Keratinocyte (primary cell): ENCODE measurements at regions not wholly inside any gene's neighbourhood (a gene's known extent, or its start where the extent isn't known, plus 50 kb on each side); places are given as distances from the start of the nearest gene placed in this dataset.

Experiments
- DNase-seq: peaks from one replicate; pipeline ENCODE4 v3.0.0-alpha.2; 2011; ENCODE audit warnings: low read depth, missing footprints, low spot score
- FAIRE-seq: peaks from 2 replicates; lab custom pipeline; 2011; peaks lifted over from hg19 to GRCh38; lab: Jason Lieb, UNC
- H2AFZ ChIP-seq: 2 replicates; pipeline ENCODE4 v1.6.0; 2012; ENCODE audit warnings: low read length, control low read depth, inconsistent platforms; ENCODE audit not compliant: control insufficient read depth
- H3K27ac ChIP-seq: 2 replicates; pipeline ENCODE4 v1.5.1; 2011; ENCODE audit warnings: low read length; ENCODE audit not compliant: control insufficient read depth, insufficient read depth
- H3K27me3 ChIP-seq: 3 replicates; pipeline ENCODE4 v1.6.0; 2011; ENCODE audit warnings: low read length; ENCODE audit not compliant: control insufficient read depth, insufficient read depth; ENCODE audit errors: extremely low read depth
- H3K36me3 ChIP-seq, 2 experiments: 2 replicates in 1 of 2; 3 replicates in 1 of 2; pipeline ENCODE4 v1.5.1; 2011; ENCODE audit warnings: low read length in 2 of 2, mild to moderate bottlenecking in 1 of 2; ENCODE audit not compliant: control insufficient read depth in 2 of 2, insufficient read depth in 2 of 2; ENCODE audit errors: extremely low read depth in 1 of 2
- H3K4me1 ChIP-seq: 3 replicates; pipeline ENCODE4 v1.5.1; 2011; ENCODE audit warnings: low read length; ENCODE audit not compliant: control insufficient read depth, insufficient read depth; ENCODE audit errors: extremely low read depth
- H3K4me2 ChIP-seq: 3 replicates; pipeline ENCODE4 v1.6.0; 2011; ENCODE audit warnings: low read depth, low read length; ENCODE audit not compliant: control insufficient read depth, insufficient read depth; ENCODE audit errors: extremely low read depth
- H3K4me3 ChIP-seq, 3 experiments: fragments of 200-600 bp in 1 of 3; sonication (generic) in 1 of 3; 2 replicates in 2 of 3; 3 replicates in 1 of 3; pipeline ENCODE4 v1.5.1; 2011 to 2016; ENCODE audit warnings: low read length in 3 of 3, mild to moderate bottlenecking in 3 of 3, control low read depth in 2 of 3, inconsistent platforms in 1 of 3, low read depth in 1 of 3, mixed read lengths in 1 of 3, mixed run types in 1 of 3, moderate library complexity in 1 of 3; ENCODE audit not compliant: control insufficient read depth in 2 of 3, insufficient read depth in 2 of 3; ENCODE audit errors: extremely low read depth in 1 of 3
- H3K79me2 ChIP-seq: 2 replicates; pipeline ENCODE4 v1.6.0; 2012; ENCODE audit warnings: low read length; ENCODE audit not compliant: control insufficient read depth, insufficient read depth
- H3K9ac ChIP-seq: 3 replicates; pipeline ENCODE4 v1.6.0; 2011; ENCODE audit warnings: low read length; ENCODE audit not compliant: control insufficient read depth, insufficient read depth; ENCODE audit errors: extremely low read depth
- H3K9me1 ChIP-seq: 3 replicates; pipeline ENCODE4 v1.6.0; 2011; ENCODE audit warnings: low read length; ENCODE audit not compliant: control insufficient read depth, insufficient read depth; ENCODE audit errors: extremely low read depth
- H3K9me3 ChIP-seq: 2 replicates; pipeline ENCODE4 v1.5.1; 2012; ENCODE audit warnings: low read depth, low read length; ENCODE audit not compliant: control insufficient read depth
- H4K20me1 ChIP-seq: 3 replicates; pipeline ENCODE4 v1.6.0; 2011; ENCODE audit warnings: low read length; ENCODE audit not compliant: control insufficient read depth, insufficient read depth; ENCODE audit errors: extremely low read depth
- EZH2 ChIP-seq: IDR thresholded peaks from one replicate; pipeline ENCODE4 v1.6.1; 2012; ENCODE audit warnings: inconsistent platforms, mild to moderate bottlenecking, low read length, moderate library complexity
- dilution Hi-C: fragments of 300-500 bp; cut with MboI; formaldehyde crosslinking; loops from one replicate; pipeline ENCODE4 v1.7.0; 2020; ENCODE audit warnings: low sequenced_read_pairs; ENCODE audit not compliant: extremely low pct_ligation_motif_present
- TF ChIP-seq, protein P1 (sequence below), 3 experiments: IDR thresholded peaks in 1 of 3; conservative IDR thresholded peaks in 1 of 3; optimal IDR thresholded peaks in 1 of 3; 2 replicates in 2 of 3; 3 replicates in 1 of 3; pipeline versions ENCODE3 to v1.5.1; 2011; ENCODE audit warnings: low read length in 3 of 3, mild to moderate bottlenecking in 3 of 3, moderate library complexity in 2 of 3, control low read depth in 1 of 3, inconsistent platforms in 1 of 3; ENCODE audit not compliant: insufficient read depth in 2 of 3; ENCODE audit errors: extremely low read depth in 1 of 3

- FAIRE-seq, result no peak
- Histone ChIP-seq H3K27ac (no peak overlapping the region), H3K4me3 (no peak overlapping the region), H4K20me1 (no peaks in the 10 kb centered on the region), H3K27me3 (no peaks in the 10 kb centered on the region), H3K9me3 (no peaks in the 10 kb centered on the region), H3K9ac (no peak overlapping the region), H2AFZ (no peak overlapping the region), H3K9me1 (no peaks in the 10 kb centered on the region), H3K4me2 (no peak overlapping the region), H3K4me1 (no peaks in the 10 kb centered on the region), H3K79me2 (no peaks in the 10 kb centered on the region), H3K36me3 (no peaks in the 10 kb centered on the region)
- dilution Hi-C loops, result no loop called here
- DNase-seq, result no peak
- TF ChIP-seq EZH2, result no peak
- TF ChIP-seq, protein P1, sequence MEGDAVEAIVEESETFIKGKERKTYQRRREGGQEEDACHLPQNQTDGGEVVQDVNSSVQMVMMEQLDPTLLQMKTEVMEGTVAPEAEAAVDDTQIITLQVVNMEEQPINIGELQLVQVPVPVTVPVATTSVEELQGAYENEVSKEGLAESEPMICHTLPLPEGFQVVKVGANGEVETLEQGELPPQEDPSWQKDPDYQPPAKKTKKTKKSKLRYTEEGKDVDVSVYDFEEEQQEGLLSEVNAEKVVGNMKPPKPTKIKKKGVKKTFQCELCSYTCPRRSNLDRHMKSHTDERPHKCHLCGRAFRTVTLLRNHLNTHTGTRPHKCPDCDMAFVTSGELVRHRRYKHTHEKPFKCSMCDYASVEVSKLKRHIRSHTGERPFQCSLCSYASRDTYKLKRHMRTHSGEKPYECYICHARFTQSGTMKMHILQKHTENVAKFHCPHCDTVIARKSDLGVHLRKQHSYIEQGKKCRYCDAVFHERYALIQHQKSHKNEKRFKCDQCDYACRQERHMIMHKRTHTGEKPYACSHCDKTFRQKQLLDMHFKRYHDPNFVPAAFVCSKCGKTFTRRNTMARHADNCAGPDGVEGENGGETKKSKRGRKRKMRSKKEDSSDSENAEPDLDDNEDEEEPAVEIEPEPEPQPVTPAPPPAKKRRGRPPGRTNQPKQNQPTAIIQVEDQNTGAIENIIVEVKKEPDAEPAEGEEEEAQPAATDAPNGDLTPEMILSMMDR (optimal IDR thresholded peaks at IDR 0.05 in 1 of 3, IDR thresholded peaks at IDR 0.05 in 1 of 3, conservative IDR thresholded peaks at IDR 0.05 in 1 of 3; ENCODE audit: extremely low read depth in 1 of 3, insufficient read depth in 2 of 3, low read length in 3 of 3), result no peak
Measured at GRCh38 chr4:31905363-31905762, 1185.2 kb downstream of the PCDH7 start.

DNA sequence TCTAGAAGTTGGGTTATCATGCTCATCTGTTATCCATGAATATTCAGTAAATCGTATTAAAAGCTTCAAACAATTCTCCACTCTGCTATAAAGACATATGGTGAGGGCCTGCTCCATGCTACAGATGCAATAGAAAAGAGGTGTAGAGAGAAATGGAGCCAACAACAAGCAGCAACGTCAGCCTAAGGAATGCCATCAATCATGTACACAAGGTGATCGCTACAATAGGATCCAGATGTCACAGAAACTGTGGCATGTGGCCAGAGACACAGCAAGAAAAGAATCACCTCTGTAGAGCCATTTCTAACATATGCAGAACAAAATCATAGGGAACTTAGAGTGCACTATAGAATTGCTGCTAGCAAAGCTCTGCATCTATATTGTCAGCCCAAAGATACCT is 1188.1 kb downstream of the PCDH7 start:
- Histone ChIP-seq H3K9ac (no peak overlapping the region), H3K4me2 (no peak overlapping the region), H3K9me3 (no peaks in the 10 kb centered on the region), H3K4me1 (no peaks in the 10 kb centered on the region), H2AFZ (no peak overlapping the region), H3K36me3 (no peaks in the 10 kb centered on the region), H3K27ac (no peak overlapping the region), H3K4me3 (no peak overlapping the region), H3K79me2 (no peaks in the 10 kb centered on the region), H3K27me3 (no peaks in the 10 kb centered on the region), H3K9me1 (no peaks in the 10 kb centered on the region), H4K20me1 (no peaks in the 10 kb centered on the region)
- FAIRE-seq, result no peak
- no peak for TF ChIP-seq EZH2
- TF ChIP-seq, protein P1 (optimal IDR thresholded peaks at IDR 0.05 in 1 of 3, IDR thresholded peaks at IDR 0.05 in 1 of 3, conservative IDR thresholded peaks at IDR 0.05 in 1 of 3; ENCODE audit: extremely low read depth in 1 of 3, insufficient read depth in 2 of 3, low read length in 3 of 3), result no peak
- dilution Hi-C loops, result no loop called here
- no peak for DNase-seq
